HFFc6 (cell line): ENCODE measurements at regions not wholly inside any gene's neighbourhood (a gene's known extent, or its start where the extent isn't known, plus 50 kb on each side); places are given as distances from the start of the nearest gene placed in this dataset.
A peak's percentile ranks its signal among the peaks of the same experiment; 100 is the strongest.

Experiments
- DNase-seq: peaks from one replicate; pipeline ENCODE4 v3.0.0-alpha.2; 2018
- H3K27ac Mint-ChIP-seq: 2 replicates; pipeline ENCODE4 v1.8.0; 2020; ENCODE audit warnings: mild to moderate bottlenecking, mixed read lengths
- H3K27me3 Mint-ChIP-seq: 2 replicates; pipeline ENCODE4 v1.8.0; 2021; ENCODE audit warnings: mild to moderate bottlenecking, moderate library complexity, mixed read lengths; ENCODE audit not compliant: insufficient read depth
- H3K36me3 Mint-ChIP-seq: 2 replicates; pipeline ENCODE4 v1.8.0; 2021; ENCODE audit warnings: low read depth, mixed read lengths
- H3K4me1 Mint-ChIP-seq: 2 replicates; pipeline ENCODE4 v1.8.0; 2020; ENCODE audit warnings: low read depth, mixed read lengths
- H3K4me3 Mint-ChIP-seq: 2 replicates; pipeline ENCODE4 v1.8.0; 2020; ENCODE audit warnings: mild to moderate bottlenecking, moderate library complexity, mixed read lengths
- H3K9me3 Mint-ChIP-seq: 2 replicates; pipeline ENCODE4 v1.8.0; 2020; ENCODE audit warnings: mild to moderate bottlenecking, mixed read lengths
- CTCF ChIP-seq: fragments of 200-600 bp; sonication (generic); IDR thresholded peaks from 2 replicates; pipeline ENCODE4 v1.5.0; 2021; ENCODE audit warnings: antibody characterized with exemption, mild to moderate bottlenecking

DNA sequence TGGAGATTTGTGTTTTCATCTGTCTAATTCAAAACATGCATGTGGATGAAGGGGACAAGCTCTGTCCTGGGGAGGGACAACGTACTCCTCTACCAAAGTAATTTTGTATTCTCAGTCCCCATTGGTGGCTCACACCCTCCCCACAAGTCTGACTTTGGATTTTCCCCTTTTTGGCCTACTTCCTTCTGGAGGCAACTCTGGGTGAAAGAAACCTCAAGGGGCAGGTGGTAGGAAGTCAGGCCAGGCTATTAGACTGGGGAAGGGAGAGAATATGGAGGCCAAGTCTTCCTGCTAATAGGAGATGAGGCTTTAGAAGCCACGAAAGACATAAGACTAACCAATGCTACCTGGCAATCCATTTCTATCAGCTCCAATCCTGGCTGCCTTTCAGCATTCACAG, 124.9 kb upstream of the RASGRP1 start:
- Mint-ChIP-seq H3K27me3 (peaks cover 2% of the 10 kb centered on the region; the same call in 1 of the 2 replicates), H3K4me1 (peaks cover 32% of the 10 kb centered on the region), H3K4me3 (no peak overlapping the region), H3K27ac (no peak overlapping the region), H3K9me3 (no peaks in the 10 kb centered on the region), H3K36me3 (no peaks in the 10 kb centered on the region)
- TF ChIP-seq CTCF, result no peak
- no peak for DNase-seq

DNA sequence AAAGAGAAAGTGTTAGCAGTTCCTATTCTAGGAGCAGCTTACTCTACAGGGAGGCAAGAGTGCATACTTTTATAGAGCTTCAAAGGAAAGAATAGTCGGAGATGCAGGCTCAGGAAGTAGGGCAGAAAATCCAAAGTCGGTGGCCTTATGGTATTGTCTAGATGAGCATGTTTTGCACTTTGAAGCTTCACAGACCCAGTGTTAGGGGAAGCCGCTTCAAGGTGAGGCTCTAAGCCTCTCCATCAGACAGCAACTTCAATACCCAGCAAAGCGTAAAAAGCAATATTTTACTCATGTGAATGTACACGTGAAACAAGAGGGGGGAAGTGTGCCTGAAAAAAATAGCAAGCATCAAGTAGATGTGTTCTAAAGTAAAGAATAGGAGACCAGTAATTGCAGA, 125.6 kb upstream of the RASGRP1 start:
- no peak for DNase-seq
- H3K4me1 Mint-ChIP-seq, result peaks cover 32% of the 10 kb centered on the region
- H3K36me3 Mint-ChIP-seq, result no peaks in the 10 kb centered on the region
- no peaks in the 10 kb centered on the region for H3K9me3 Mint-ChIP-seq
- H3K4me3 Mint-ChIP-seq, result no peak overlapping the region
- TF ChIP-seq CTCF, result no peak
- peaks cover 2% of the 10 kb centered on the region; the same call in 1 of the 2 replicates for H3K27me3 Mint-ChIP-seq
- no peak overlapping the region for H3K27ac Mint-ChIP-seq

DNA sequence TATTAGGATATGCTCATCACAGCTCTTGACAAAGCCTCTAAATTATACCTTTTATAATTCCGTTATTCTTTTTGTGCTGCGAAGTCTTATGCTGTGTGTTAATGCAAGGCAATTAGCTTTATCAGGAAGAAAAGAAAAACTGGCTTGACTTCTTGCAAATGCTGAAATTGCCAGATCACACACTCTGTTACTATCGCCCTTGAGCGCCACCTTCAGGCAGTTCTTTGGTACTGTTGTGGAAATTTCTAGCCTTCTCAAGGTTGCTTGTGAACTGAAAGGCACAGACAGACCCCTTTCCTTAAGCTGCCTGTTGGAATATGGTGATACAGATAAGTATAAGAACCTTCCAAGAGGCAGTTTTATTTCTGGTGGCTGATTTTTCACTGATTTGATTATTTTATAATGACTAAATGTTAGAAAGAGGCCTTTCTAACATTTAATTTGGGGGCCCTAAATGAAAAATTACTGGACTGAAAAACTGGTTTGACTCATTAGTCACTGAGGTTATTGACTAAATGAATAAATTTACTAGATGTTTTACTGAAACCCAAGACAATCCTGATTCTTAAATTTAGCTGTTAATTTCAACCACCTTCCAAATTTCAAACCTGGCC, 126.2 kb upstream of the RASGRP1 start:
- H3K27me3 Mint-ChIP-seq, result peaks cover 2% of the 10 kb centered on the region; the same call in 1 of the 2 replicates
- peak; percentile 48 for DNase-seq
- H3K36me3 Mint-ChIP-seq, result no peaks in the 10 kb centered on the region
- no peaks in the 10 kb centered on the region for H3K9me3 Mint-ChIP-seq
- H3K4me3 Mint-ChIP-seq, result no peak overlapping the region
- peaks cover 37% of the 10 kb centered on the region for H3K4me1 Mint-ChIP-seq
- TF ChIP-seq CTCF, result peak; percentile 94
- no peak overlapping the region for H3K27ac Mint-ChIP-seq

- peaks cover 2% of the 10 kb centered on the region for H3K27me3 Mint-ChIP-seq
- no peak for DNase-seq
- no peak overlapping the region for H3K27ac Mint-ChIP-seq
Observed at GRCh38 chr15:38691377-38691776, 126.8 kb upstream of the RASGRP1 start.

DNA sequence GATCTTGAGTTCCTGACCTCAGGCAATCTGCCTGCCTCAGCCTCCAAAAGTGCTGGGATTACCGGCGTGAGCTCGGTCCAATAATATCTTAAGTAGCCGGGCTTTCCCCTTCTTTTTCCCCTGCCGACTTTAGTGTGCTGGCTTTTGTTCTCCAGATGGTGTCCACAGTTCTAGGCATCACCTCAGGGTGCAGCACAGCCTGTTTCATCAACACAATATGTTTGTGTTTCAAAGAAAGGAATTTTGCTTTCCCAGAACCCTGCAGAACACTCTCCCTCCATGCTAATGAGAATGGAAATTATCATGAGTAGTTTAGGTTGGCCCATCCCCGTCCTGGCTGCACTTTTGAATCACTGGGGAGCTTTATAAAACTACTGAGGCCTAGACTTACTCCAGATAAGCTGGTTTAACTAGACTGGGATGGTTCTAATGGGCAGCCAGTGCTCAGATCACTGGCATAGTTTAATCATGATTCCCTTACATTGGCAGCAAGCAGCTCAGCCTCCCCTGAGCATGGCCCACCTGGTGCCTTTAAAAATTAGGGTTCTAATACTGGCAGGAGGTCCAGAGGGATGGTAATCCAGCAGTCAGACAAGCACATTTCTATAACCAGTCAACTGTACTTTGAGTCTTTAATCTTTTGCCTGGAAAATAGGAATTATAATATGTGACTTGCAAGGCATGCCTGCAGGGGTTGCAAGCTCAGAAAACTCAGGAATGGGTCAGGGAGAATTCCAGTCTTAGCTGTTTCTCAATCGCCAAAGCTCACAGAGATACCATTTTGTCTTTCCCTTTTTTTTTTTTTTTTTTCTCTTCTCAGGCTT, 127.6 kb upstream of the RASGRP1 start:
- Mint-ChIP-seq H3K27me3 (peaks cover 2% of the 10 kb centered on the region), H3K4me1 (peaks cover 44% of the 10 kb centered on the region), H3K9me3 (no peaks in the 10 kb centered on the region), H3K36me3 (no peaks in the 10 kb centered on the region), H3K4me3 (no peak overlapping the region), H3K27ac (no peak overlapping the region)
- TF ChIP-seq CTCF, result no peak
- no peak for DNase-seq

More at GRCh38 chr15:38691377-38691776, 126.8 kb upstream of the RASGRP1 start:
- peaks cover 42% of the 10 kb centered on the region for H3K4me1 Mint-ChIP-seq
- no peak overlapping the region for H3K4me3 Mint-ChIP-seq
- no peaks in the 10 kb centered on the region for H3K36me3 Mint-ChIP-seq
- H3K9me3 Mint-ChIP-seq, result no peaks in the 10 kb centered on the region
- no peak for TF ChIP-seq CTCF
